WTC11 (cell line): ENCODE measurements at regions not wholly inside any gene's neighbourhood (a gene's known extent, or its start where the extent isn't known, plus 50 kb on each side); places are given as distances from the start of the nearest gene placed in this dataset.

Experiments
- ATAC-seq: fragments of 200-7000 bp; cut with Tn5 transposase; 2 replicates; pipeline ENCODE4 v1.10.0; 2021; ENCODE audit warnings: mild to moderate bottlenecking, moderate library complexity
- CTCF ChIA-PET: fragments of 300-600 bp; sonication (Branson Sonifier 250); formaldehyde crosslinking; loops from one replicate; lab custom pipeline; 2021; ENCODE audit warnings: antibody characterized with exemption; lab: Charles Lee
- POLR2A ChIA-PET: fragments of 350-600 bp; sonication (Branson Sonifier 250); formaldehyde crosslinking; loops from one replicate; lab custom pipeline; 2021; ENCODE audit warnings: antibody characterized with exemption; lab: Charles Lee
- DNase-seq: peaks from one replicate; pipeline ENCODE4 v3.0.0; 2021; ENCODE audit warnings: low spot score
- H3K27ac Mint-ChIP-seq: 2 replicates; pipeline ENCODE4 v1.8.0; 2021; ENCODE audit warnings: mixed read lengths
- H3K27me3 Mint-ChIP-seq: 2 replicates; pipeline ENCODE4 v1.8.0; 2021; ENCODE audit warnings: low read depth, mild to moderate bottlenecking, moderate library complexity, mixed read lengths
- H3K36me3 Mint-ChIP-seq: 2 replicates; pipeline ENCODE4 v1.8.0; 2021; ENCODE audit warnings: mixed read lengths
- H3K4me1 Mint-ChIP-seq: 2 replicates; pipeline ENCODE4 v1.8.0; 2022; ENCODE audit warnings: mixed read lengths
- H3K4me3 Mint-ChIP-seq: 2 replicates; pipeline ENCODE4 v1.8.0; 2021; ENCODE audit warnings: mild to moderate bottlenecking, moderate library complexity, mixed read lengths
- H3K9me3 Mint-ChIP-seq: 2 replicates; pipeline ENCODE4 v1.8.0; 2021; ENCODE audit warnings: mixed read lengths
- ELF4 ChIP-seq: sonication (generic); formaldehyde crosslinking; IDR thresholded peaks from 2 replicates; pipeline ENCODE4 v1.8.1; 2022; ENCODE audit warnings: low read depth, mild to moderate bottlenecking, moderate library complexity, missing genetic modification reagents
- FOXP1 ChIP-seq: sonication (generic); formaldehyde crosslinking; IDR thresholded peaks from 2 replicates; pipeline ENCODE4 v1.8.0; 2022; ENCODE audit warnings: missing genetic modification reagents, mild to moderate bottlenecking, moderate library complexity, borderline replicate concordance
- JAZF1 ChIP-seq: fragments of 250-450 bp; sonication (Bioruptor Pico); IDR thresholded peaks from 2 replicates; pipeline ENCODE4 v1.9.0; 2021; ENCODE audit warnings: moderate library complexity, mild to moderate bottlenecking, inconsistent platforms
- NFATC4 ChIP-seq: fragments of 250-450 bp; sonication (Bioruptor Pico); IDR thresholded peaks from 2 replicates; pipeline ENCODE4 v1.9.0; 2021; ENCODE audit warnings: mild to moderate bottlenecking
- NFE2L1 ChIP-seq: sonication (generic); formaldehyde crosslinking; IDR thresholded peaks from 2 replicates; pipeline ENCODE4 v1.8.1; 2023; ENCODE audit warnings: missing genetic modification reagents
- NR1H2 ChIP-seq: sonication (generic); formaldehyde crosslinking; IDR thresholded peaks from 2 replicates; pipeline ENCODE4 v1.9.0; 2021; ENCODE audit warnings: mild to moderate bottlenecking, moderate library complexity, missing genetic modification reagents
- OVOL2 ChIP-seq: fragments of 250-450 bp; sonication (Bioruptor Pico); IDR thresholded peaks from 2 replicates; pipeline ENCODE4 v1.9.0; 2021; ENCODE audit warnings: mild to moderate bottlenecking, borderline replicate concordance
- PRRX2 ChIP-seq: fragments of 250-450 bp; sonication (Bioruptor Pico); IDR thresholded peaks from 2 replicates; pipeline ENCODE4 v1.8.0; 2021; ENCODE audit warnings: mild to moderate bottlenecking
- RELA ChIP-seq: sonication (generic); formaldehyde crosslinking; IDR thresholded peaks from 2 replicates; pipeline ENCODE4 v1.8.1; 2022; ENCODE audit warnings: missing genetic modification reagents, mild to moderate bottlenecking, borderline replicate concordance
- RORB ChIP-seq: fragments of 250-450 bp; sonication (Bioruptor Pico); IDR thresholded peaks from 2 replicates; pipeline ENCODE4 v1.9.0; 2021; ENCODE audit warnings: mild to moderate bottlenecking
- SMAD3 ChIP-seq: sonication (generic); formaldehyde crosslinking; IDR thresholded peaks from 2 replicates; pipeline ENCODE4 v1.8.0; 2022; ENCODE audit warnings: missing genetic modification reagents, mild to moderate bottlenecking, borderline replicate concordance
- TCF7 ChIP-seq: sonication (generic); formaldehyde crosslinking; IDR thresholded peaks from 2 replicates; pipeline ENCODE4 v1.8.0; 2022; ENCODE audit warnings: mild to moderate bottlenecking, low read depth, missing genetic modification reagents, moderate library complexity
- TEAD1 ChIP-seq: sonication (generic); formaldehyde crosslinking; IDR thresholded peaks from 2 replicates; pipeline ENCODE4 v1.8.0; 2022; ENCODE audit warnings: mild to moderate bottlenecking, missing genetic modification reagents
- TP53 ChIP-seq: sonication (generic); formaldehyde crosslinking; IDR thresholded peaks from 2 replicates; pipeline ENCODE4 v1.8.1; 2023; ENCODE audit warnings: mild to moderate bottlenecking, missing genetic modification reagents
- ZNF219 ChIP-seq: sonication (generic); formaldehyde crosslinking; IDR thresholded peaks from 2 replicates; pipeline ENCODE4 v1.8.0; 2023; ENCODE audit warnings: missing genetic modification reagents, mild to moderate bottlenecking, borderline replicate concordance
- ZNF317 ChIP-seq: sonication (generic); formaldehyde crosslinking; IDR thresholded peaks from 2 replicates; pipeline ENCODE4 v1.8.1; 2023; ENCODE audit warnings: low read depth, mild to moderate bottlenecking, moderate library complexity, missing genetic modification reagents, borderline replicate concordance
- TF ChIP-seq, protein P1 (sequence below): sonication (generic); formaldehyde crosslinking; IDR thresholded peaks from 2 replicates; pipeline ENCODE4 v1.8.1; 2022; ENCODE audit warnings: low read depth, mild to moderate bottlenecking, moderate library complexity, missing genetic modification reagents, borderline replicate concordance
- TF ChIP-seq, protein P2 (sequence below): sonication (generic); formaldehyde crosslinking; IDR thresholded peaks from 2 replicates; pipeline ENCODE4 v1.8.1; 2023; ENCODE audit warnings: mild to moderate bottlenecking, missing genetic modification reagents, moderate library complexity
- TF ChIP-seq, protein P3 (sequence below): fragments of 250-450 bp; sonication (Bioruptor Pico); IDR thresholded peaks from 2 replicates; pipeline ENCODE4 v1.9.0; 2021; ENCODE audit warnings: mild to moderate bottlenecking
- TF ChIP-seq, protein P4 (sequence below): fragments of 250-450 bp; sonication (Bioruptor Pico); IDR thresholded peaks from 2 replicates; pipeline ENCODE4 v1.9.0; 2021; ENCODE audit warnings: mild to moderate bottlenecking, borderline replicate concordance
- TF ChIP-seq, protein P5 (sequence below): fragments of 250-450 bp; sonication (Bioruptor Pico); IDR thresholded peaks from 2 replicates; pipeline ENCODE4 v1.9.0; 2021; ENCODE audit warnings: mild to moderate bottlenecking
- TF ChIP-seq, protein P6 (sequence below): sonication (generic); formaldehyde crosslinking; IDR thresholded peaks from 2 replicates; pipeline ENCODE4 v1.8.0; 2022; ENCODE audit warnings: mild to moderate bottlenecking, missing genetic modification reagents

DNA sequence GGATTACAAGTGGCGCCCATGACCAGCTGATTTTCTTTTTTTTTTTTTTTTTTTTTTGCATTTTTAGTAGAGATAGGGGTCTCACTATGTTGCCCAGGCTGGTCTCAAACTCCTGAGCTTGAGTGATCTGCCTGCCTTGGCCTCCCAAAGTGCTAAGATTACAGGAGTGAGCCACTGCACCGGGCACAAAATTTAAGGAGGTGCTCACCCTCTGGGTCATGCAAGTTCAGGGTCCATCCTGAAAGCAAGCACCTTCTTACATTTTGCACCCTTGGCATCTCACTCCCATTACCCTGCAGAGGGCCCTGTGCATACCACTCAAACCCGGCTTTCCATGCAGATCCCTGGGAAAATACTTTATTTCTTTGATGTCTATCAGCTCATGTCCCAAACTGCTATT, 95.6 kb upstream of the ADRA1B start (continued):
- TF ChIP-seq TEAD1 (CRISPR knock-in tag) (no peak), ZNF219 (CRISPR knock-in tag) (no peak), NFATC4 (CRISPR knock-in tag) (no peak), TCF7 (no peak), SMAD3 (CRISPR knock-in tag) (no peak)
- TF ChIP-seq, protein P1, sequence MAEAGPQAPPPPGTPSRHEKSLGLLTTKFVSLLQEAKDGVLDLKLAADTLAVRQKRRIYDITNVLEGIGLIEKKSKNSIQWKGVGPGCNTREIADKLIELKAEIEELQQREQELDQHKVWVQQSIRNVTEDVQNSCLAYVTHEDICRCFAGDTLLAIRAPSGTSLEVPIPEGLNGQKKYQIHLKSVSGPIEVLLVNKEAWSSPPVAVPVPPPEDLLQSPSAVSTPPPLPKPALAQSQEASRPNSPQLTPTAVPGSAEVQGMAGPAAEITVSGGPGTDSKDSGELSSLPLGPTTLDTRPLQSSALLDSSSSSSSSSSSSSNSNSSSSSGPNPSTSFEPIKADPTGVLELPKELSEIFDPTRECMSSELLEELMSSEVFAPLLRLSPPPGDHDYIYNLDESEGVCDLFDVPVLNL (CRISPR knock-in tag), result no peak
- TF ChIP-seq, protein P2, sequence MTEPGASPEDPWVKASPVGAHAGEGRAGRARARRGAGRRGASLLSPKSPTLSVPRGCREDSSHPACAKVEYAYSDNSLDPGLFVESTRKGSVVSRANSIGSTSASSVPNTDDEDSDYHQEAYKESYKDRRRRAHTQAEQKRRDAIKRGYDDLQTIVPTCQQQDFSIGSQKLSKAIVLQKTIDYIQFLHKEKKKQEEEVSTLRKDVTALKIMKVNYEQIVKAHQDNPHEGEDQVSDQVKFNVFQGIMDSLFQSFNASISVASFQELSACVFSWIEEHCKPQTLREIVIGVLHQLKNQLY, result no peak
- TF ChIP-seq, protein P3, sequence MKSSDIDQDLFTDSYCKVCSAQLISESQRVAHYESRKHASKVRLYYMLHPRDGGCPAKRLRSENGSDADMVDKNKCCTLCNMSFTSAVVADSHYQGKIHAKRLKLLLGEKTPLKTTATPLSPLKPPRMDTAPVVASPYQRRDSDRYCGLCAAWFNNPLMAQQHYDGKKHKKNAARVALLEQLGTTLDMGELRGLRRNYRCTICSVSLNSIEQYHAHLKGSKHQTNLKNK (CRISPR knock-in tag), result no peak
- TF ChIP-seq, all 79 proteins: peak for 0

DNA sequence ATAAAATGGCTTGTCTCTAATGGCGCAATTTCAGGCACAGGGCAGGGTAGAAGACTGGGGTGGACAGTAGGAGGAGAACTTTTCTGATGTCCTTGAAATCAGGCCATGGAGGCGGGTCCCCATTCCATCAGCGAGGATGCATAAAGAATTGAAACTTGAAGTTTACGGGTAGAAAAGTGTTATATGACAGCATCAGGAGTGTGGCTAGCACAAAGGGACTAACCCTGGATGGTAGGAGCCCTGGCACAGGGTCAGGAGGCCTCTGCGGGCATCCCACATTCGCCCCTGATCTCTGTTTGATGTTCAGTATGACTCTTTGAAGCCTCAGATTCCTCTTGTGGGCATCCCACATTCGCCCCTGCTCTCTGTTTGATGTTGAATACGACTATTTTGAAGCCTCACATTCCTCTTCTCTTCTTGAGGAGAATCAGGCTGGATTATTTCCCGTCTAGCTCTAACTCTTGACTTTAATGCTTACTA, 94.8 kb upstream of the ADRA1B start:
- Mint-ChIP-seq H3K27ac (no peak overlapping the region), H3K27me3 (no peaks in the 10 kb centered on the region; the same call in 1 of the 2 replicates), H3K36me3 (no peaks in the 10 kb centered on the region), H3K4me1 (peaks cover 3% of the 10 kb centered on the region; the same call in 1 of the 2 replicates), H3K9me3 (no peaks in the 10 kb centered on the region), H3K4me3 (no peak overlapping the region)
- TF ChIP-seq, protein P4, sequence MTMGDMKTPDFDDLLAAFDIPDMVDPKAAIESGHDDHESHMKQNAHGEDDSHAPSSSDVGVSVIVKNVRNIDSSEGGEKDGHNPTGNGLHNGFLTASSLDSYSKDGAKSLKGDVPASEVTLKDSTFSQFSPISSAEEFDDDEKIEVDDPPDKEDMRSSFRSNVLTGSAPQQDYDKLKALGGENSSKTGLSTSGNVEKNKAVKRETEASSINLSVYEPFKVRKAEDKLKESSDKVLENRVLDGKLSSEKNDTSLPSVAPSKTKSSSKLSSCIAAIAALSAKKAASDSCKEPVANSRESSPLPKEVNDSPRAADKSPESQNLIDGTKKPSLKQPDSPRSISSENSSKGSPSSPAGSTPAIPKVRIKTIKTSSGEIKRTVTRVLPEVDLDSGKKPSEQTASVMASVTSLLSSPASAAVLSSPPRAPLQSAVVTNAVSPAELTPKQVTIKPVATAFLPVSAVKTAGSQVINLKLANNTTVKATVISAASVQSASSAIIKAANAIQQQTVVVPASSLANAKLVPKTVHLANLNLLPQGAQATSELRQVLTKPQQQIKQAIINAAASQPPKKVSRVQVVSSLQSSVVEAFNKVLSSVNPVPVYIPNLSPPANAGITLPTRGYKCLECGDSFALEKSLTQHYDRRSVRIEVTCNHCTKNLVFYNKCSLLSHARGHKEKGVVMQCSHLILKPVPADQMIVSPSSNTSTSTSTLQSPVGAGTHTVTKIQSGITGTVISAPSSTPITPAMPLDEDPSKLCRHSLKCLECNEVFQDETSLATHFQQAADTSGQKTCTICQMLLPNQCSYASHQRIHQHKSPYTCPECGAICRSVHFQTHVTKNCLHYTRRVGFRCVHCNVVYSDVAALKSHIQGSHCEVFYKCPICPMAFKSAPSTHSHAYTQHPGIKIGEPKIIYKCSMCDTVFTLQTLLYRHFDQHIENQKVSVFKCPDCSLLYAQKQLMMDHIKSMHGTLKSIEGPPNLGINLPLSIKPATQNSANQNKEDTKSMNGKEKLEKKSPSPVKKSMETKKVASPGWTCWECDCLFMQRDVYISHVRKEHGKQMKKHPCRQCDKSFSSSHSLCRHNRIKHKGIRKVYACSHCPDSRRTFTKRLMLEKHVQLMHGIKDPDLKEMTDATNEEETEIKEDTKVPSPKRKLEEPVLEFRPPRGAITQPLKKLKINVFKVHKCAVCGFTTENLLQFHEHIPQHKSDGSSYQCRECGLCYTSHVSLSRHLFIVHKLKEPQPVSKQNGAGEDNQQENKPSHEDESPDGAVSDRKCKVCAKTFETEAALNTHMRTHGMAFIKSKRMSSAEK (CRISPR knock-in tag), result no peak
- TF ChIP-seq TCF7, result no peak
- TF ChIP-seq ELF4 (CRISPR knock-in tag), result no peak
- TF ChIP-seq FOXP1 (CRISPR knock-in tag), result no peak
- TF ChIP-seq, protein P5, sequence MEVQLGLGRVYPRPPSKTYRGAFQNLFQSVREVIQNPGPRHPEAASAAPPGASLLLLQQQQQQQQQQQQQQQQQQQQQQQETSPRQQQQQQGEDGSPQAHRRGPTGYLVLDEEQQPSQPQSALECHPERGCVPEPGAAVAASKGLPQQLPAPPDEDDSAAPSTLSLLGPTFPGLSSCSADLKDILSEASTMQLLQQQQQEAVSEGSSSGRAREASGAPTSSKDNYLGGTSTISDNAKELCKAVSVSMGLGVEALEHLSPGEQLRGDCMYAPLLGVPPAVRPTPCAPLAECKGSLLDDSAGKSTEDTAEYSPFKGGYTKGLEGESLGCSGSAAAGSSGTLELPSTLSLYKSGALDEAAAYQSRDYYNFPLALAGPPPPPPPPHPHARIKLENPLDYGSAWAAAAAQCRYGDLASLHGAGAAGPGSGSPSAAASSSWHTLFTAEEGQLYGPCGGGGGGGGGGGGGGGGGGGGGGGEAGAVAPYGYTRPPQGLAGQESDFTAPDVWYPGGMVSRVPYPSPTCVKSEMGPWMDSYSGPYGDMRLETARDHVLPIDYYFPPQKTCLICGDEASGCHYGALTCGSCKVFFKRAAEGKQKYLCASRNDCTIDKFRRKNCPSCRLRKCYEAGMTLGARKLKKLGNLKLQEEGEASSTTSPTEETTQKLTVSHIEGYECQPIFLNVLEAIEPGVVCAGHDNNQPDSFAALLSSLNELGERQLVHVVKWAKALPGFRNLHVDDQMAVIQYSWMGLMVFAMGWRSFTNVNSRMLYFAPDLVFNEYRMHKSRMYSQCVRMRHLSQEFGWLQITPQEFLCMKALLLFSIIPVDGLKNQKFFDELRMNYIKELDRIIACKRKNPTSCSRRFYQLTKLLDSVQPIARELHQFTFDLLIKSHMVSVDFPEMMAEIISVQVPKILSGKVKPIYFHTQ (CRISPR knock-in tag), result no peak
- TF ChIP-seq OVOL2 (CRISPR knock-in tag), result no peak
- TF ChIP-seq PRRX2 (CRISPR knock-in tag), result no peak
- TF ChIP-seq ZNF317 (CRISPR knock-in tag), result no peak
- TF ChIP-seq RELA (CRISPR knock-in tag), result no peak
- TF ChIP-seq ZNF219 (CRISPR knock-in tag), result no peak
- TF ChIP-seq RORB, result no peak
- TF ChIP-seq SMAD3 (CRISPR knock-in tag), result no peak
- TF ChIP-seq, protein P6, sequence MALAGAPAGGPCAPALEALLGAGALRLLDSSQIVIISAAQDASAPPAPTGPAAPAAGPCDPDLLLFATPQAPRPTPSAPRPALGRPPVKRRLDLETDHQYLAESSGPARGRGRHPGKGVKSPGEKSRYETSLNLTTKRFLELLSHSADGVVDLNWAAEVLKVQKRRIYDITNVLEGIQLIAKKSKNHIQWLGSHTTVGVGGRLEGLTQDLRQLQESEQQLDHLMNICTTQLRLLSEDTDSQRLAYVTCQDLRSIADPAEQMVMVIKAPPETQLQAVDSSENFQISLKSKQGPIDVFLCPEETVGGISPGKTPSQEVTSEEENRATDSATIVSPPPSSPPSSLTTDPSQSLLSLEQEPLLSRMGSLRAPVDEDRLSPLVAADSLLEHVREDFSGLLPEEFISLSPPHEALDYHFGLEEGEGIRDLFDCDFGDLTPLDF (CRISPR knock-in tag), result no peak
- TF ChIP-seq TP53 (CRISPR knock-in tag), result no peak
- TF ChIP-seq, protein P1 (CRISPR knock-in tag), result no peak
- TF ChIP-seq NR1H2 (CRISPR knock-in tag), result no peak
- TF ChIP-seq NFE2L1 (CRISPR knock-in tag), result no peak
- TF ChIP-seq JAZF1, result no peak
- ATAC-seq, result no peak
- ChIA-PET CTCF (no interaction called here), POLR2A (no interaction called here)
- DNase-seq, result no peak
